GM23338 (cell line): ENCODE measurements at regions not wholly inside any gene's neighbourhood (a gene's known extent, or its start where the extent isn't known, plus 50 kb on each side); places are given as distances from the start of the nearest gene placed in this dataset.

Experiments used
- ATAC-seq: fragments of 200-7000 bp; cut with Tn5 transposase; 3 replicates; pipeline ENCODE4 v1.9.1; 2020
- DNase-seq: peaks from one replicate; pipeline ENCODE4 v3.0.0-alpha.2; 2015; ENCODE audit warnings: low spot score
- H2AFZ ChIP-seq: fragments of 200-600 bp; sonication (generic); 2 replicates; pipeline ENCODE4 v1.8.0; 2016; ENCODE audit warnings: antibody characterized with exemption, mild to moderate bottlenecking, moderate library complexity
- H3F3A ChIP-seq: fragments of 200-600 bp; sonication (generic); replicated peaks from 2 replicates; pipeline ENCODE4 v1.8.0; 2017; ENCODE audit warnings: antibody characterized with exemption, mixed run types, low read depth
- H3K27ac ChIP-seq: fragments of 200-600 bp; sonication (generic); 2 replicates; pipeline ENCODE4 v1.6.1; 2016; ENCODE audit warnings: low read depth
- H3K27me3 ChIP-seq: fragments of 200-600 bp; sonication (generic); 2 replicates; pipeline ENCODE4 v1.8.0; 2016; ENCODE audit warnings: mild to moderate bottlenecking, mixed run types, moderate library complexity; ENCODE audit not compliant: insufficient read depth
- H3K36me3 ChIP-seq: fragments of 200-600 bp; sonication (generic); 2 replicates; pipeline ENCODE4 v1.8.0; 2016; ENCODE audit warnings: mild to moderate bottlenecking; ENCODE audit not compliant: insufficient read depth
- H3K4me1 ChIP-seq: fragments of 200-600 bp; sonication (generic); 2 replicates; pipeline ENCODE4 v1.8.0; 2016; ENCODE audit warnings: mild to moderate bottlenecking, moderate library complexity; ENCODE audit not compliant: insufficient read depth
- H3K4me2 ChIP-seq: fragments of 200-600 bp; sonication (generic); 2 replicates; pipeline ENCODE4 v1.7.1; 2017; ENCODE audit warnings: mixed run types
- H3K4me3 ChIP-seq: fragments of 200-600 bp; sonication (generic); 2 replicates; pipeline ENCODE4 v1.6.1; 2016; ENCODE audit warnings: mixed run types
- H3K79me2 ChIP-seq: fragments of 200-600 bp; sonication (generic); replicated peaks from 2 replicates; pipeline ENCODE4 v1.8.0; 2017; ENCODE audit warnings: mild to moderate bottlenecking; ENCODE audit not compliant: insufficient read depth
- H3K9me2 ChIP-seq: fragments of 200-600 bp; sonication (generic); 2 replicates; pipeline ENCODE4 v1.8.0; 2017; ENCODE audit not compliant: insufficient read depth
- H4K20me1 ChIP-seq: fragments of 200-600 bp; sonication (generic); replicated peaks from 2 replicates; pipeline ENCODE4 v1.8.0; 2017; ENCODE audit warnings: mild to moderate bottlenecking; ENCODE audit not compliant: insufficient read depth
- H3K27ac Mint-ChIP-seq: 2 replicates; pipeline ENCODE4 v1.8.0; 2020; ENCODE audit warnings: inconsistent platforms, mild to moderate bottlenecking, moderate library complexity, mixed read lengths
- H3K27me3 Mint-ChIP-seq: 3 replicates; pipeline ENCODE4 v1.8.0; 2022; ENCODE audit warnings: low read depth, mild to moderate bottlenecking, moderate library complexity, mixed read lengths, inconsistent platforms; ENCODE audit not compliant: insufficient read depth, poor library complexity
- H3K36me3 Mint-ChIP-seq: 3 replicates; pipeline ENCODE4 v1.8.0; 2021; ENCODE audit warnings: low read depth, mild to moderate bottlenecking, inconsistent platforms, moderate library complexity, mixed read lengths
- H3K4me1 Mint-ChIP-seq: 3 replicates; pipeline ENCODE4 v1.8.0; 2020; ENCODE audit warnings: mild to moderate bottlenecking, inconsistent platforms, mixed read lengths
- H3K4me3 Mint-ChIP-seq: 3 replicates; pipeline ENCODE4 v1.8.0; 2021; ENCODE audit warnings: moderate library complexity, mild to moderate bottlenecking, inconsistent platforms, mixed read lengths
- H3K9me3 Mint-ChIP-seq: 3 replicates; pipeline ENCODE4 v1.8.0; 2020; ENCODE audit warnings: moderate library complexity, mild to moderate bottlenecking, inconsistent platforms, mixed read lengths
- ETS1 ChIP-seq: IDR thresholded peaks from 2 replicates; pipeline ENCODE4 v1.6.1; 2016; ENCODE audit warnings: antibody characterized with exemption
- EZH2 ChIP-seq: fragments of 200-600 bp; sonication (generic); IDR thresholded peaks from one replicate; pipeline ENCODE4 v1.8.0; 2017; ENCODE audit warnings: antibody characterized with exemption, mild to moderate bottlenecking, low read depth; ENCODE audit not compliant: unreplicated experiment
- EZH2phosphoT487 ChIP-seq: fragments of 200-600 bp; sonication (generic); IDR thresholded peaks from one replicate; pipeline ENCODE4 v1.8.1; 2018; ENCODE audit warnings: antibody characterized with exemption; ENCODE audit not compliant: unreplicated experiment
- JUNB ChIP-seq: IDR thresholded peaks from one replicate; pipeline ENCODE4 v1.6.1; 2016; ENCODE audit warnings: antibody characterized with exemption; ENCODE audit not compliant: unreplicated experiment
- NANOG ChIP-seq: IDR thresholded peaks from 2 replicates; pipeline ENCODE4 v1.6.1; 2016; ENCODE audit warnings: antibody characterized with exemption, borderline replicate concordance
- POLR2AphosphoS5 ChIP-seq: IDR thresholded peaks from 2 replicates; pipeline ENCODE4 v1.6.1; 2016; ENCODE audit warnings: antibody characterized with exemption, low read depth
- ZNF462 ChIP-seq: fragments of 250-450 bp; sonication (Bioruptor Pico); IDR thresholded peaks from 2 replicates; pipeline ENCODE4 v1.5.0; 2020; ENCODE audit warnings: mild to moderate bottlenecking, moderate library complexity
- TF ChIP-seq, protein P1 (sequence below), 2 experiments: fragments of 200-600 bp in 1 of 2; sonication (generic) in 1 of 2; conservative IDR thresholded peaks; 2 replicates each; pipeline versions ENCODE4 v1.5.1 to v1.6.1; 2016 to 2017; ENCODE audit warnings: antibody characterized with exemption in 2 of 2, low read depth in 2 of 2, mild to moderate bottlenecking in 2 of 2, moderate library complexity in 1 of 2

- ATAC-seq (no peak), DNase-seq (no peak)
- no peak overlapping the region for H3K27ac Mint-ChIP-seq
- H3K27me3 Mint-ChIP-seq, result peaks cover 6% of the 10 kb centered on the region
- Histone ChIP-seq H2AFZ (no peak overlapping the region), H3K9me2 (no peaks in the 10 kb centered on the region), H3K4me2 (no peak overlapping the region), H3K4me1 (no peaks in the 10 kb centered on the region), H3K79me2 (no peaks in the 10 kb centered on the region), H4K20me1 (no peaks in the 10 kb centered on the region), H3K27ac (no peak overlapping the region), H3K27me3 (no peaks in the 10 kb centered on the region), H3K36me3 (no peaks in the 10 kb centered on the region), H3K4me3 (no peak overlapping the region), H3F3A (no peaks in the 10 kb centered on the region)
- no peak overlapping the region for H3K4me3 Mint-ChIP-seq
- H3K4me1 Mint-ChIP-seq, result no peaks in the 10 kb centered on the region
- H3K9me3 Mint-ChIP-seq, result no peaks in the 10 kb centered on the region
- H3K36me3 Mint-ChIP-seq, result no peaks in the 10 kb centered on the region
- TF ChIP-seq POLR2AphosphoS5, result no peak
- TF ChIP-seq, protein P1, sequence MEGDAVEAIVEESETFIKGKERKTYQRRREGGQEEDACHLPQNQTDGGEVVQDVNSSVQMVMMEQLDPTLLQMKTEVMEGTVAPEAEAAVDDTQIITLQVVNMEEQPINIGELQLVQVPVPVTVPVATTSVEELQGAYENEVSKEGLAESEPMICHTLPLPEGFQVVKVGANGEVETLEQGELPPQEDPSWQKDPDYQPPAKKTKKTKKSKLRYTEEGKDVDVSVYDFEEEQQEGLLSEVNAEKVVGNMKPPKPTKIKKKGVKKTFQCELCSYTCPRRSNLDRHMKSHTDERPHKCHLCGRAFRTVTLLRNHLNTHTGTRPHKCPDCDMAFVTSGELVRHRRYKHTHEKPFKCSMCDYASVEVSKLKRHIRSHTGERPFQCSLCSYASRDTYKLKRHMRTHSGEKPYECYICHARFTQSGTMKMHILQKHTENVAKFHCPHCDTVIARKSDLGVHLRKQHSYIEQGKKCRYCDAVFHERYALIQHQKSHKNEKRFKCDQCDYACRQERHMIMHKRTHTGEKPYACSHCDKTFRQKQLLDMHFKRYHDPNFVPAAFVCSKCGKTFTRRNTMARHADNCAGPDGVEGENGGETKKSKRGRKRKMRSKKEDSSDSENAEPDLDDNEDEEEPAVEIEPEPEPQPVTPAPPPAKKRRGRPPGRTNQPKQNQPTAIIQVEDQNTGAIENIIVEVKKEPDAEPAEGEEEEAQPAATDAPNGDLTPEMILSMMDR (conservative IDR thresholded peaks at IDR 0.05; ENCODE audit: low read depth in 2 of 2), result no peak
- no peak for TF ChIP-seq EZH2
- TF ChIP-seq NANOG, result no peak
- TF ChIP-seq JUNB, result no peak
- no peak for TF ChIP-seq ETS1
- TF ChIP-seq EZH2phosphoT487, result no peak
Measured at GRCh38 chr1:168371477-168371876, 90.8 kb downstream of the TBX19 start.

DNA sequence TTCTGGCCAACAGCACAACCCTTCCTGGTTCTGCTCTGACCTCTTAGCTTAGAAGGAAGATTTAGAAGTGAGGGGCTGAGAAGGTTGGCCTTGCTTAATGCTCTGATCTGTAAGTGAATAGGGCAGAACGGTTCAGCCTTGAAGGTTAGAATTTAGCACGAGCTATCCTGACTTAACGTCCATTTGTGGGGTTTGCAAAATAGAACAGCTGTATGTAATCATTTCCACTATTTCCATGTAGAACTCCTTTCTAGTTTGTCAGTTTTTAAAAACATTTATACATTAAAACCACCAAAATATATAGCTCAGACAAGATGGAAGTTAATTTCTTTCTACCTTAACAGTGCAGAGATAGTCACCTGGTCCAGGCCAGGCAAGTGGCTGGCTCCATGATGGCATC lies 89.9 kb downstream of the TBX19 start:
- no peaks in the 10 kb centered on the region for H4K20me1 ChIP-seq
- H3K4me3 ChIP-seq, result no peak overlapping the region
- ATAC-seq, result no peak
- H3K79me2 ChIP-seq, result no peaks in the 10 kb centered on the region
- H3K27me3 ChIP-seq, result no peaks in the 10 kb centered on the region
- no peaks in the 10 kb centered on the region for H3K9me2 ChIP-seq
- Mint-ChIP-seq H3K27me3 (peaks cover 6% of the 10 kb centered on the region), H3K27ac (no peak overlapping the region), H3K4me3 (no peak overlapping the region), H3K9me3 (no peaks in the 10 kb centered on the region), H3K36me3 (no peaks in the 10 kb centered on the region), H3K4me1 (no peaks in the 10 kb centered on the region)
- no peaks in the 10 kb centered on the region for H3F3A ChIP-seq
- no peak for DNase-seq
- H2AFZ ChIP-seq, result no peak overlapping the region
- TF ChIP-seq EZH2phosphoT487 (no peak), ZNF462 (no peak), NANOG (no peak)
- no peaks in the 10 kb centered on the region for H3K36me3 ChIP-seq
- no peak overlapping the region for H3K4me2 ChIP-seq
- H3K4me1 ChIP-seq, result no peaks in the 10 kb centered on the region
- H3K27ac ChIP-seq, result no peak overlapping the region
